Right ventricle myocardium inferior (tissue), 1 donor: ENCODE measurements at regions not wholly inside any gene's neighbourhood (a gene's known extent, or its start where the extent isn't known, plus 50 kb on each side); places are given as distances from the start of the nearest gene placed in this dataset.
"Not testable (repeated sequence)": the region's sequence is repeated elsewhere in the genome, so short reads cannot be mapped to it uniquely, and the experiment has no call there.

Experiments used
- ATAC-seq: fragments of 200-7000 bp; cut with Tn5 transposase; one replicate; pipeline ENCODE4 v1.9.1; 2020; ENCODE audit warnings: mild to moderate bottlenecking, moderate library complexity
- DNase-seq: peaks from one replicate; pipeline ENCODE4 v3.0.0; 2021; ENCODE audit errors: missing footprints
- intact Hi-C: fragments of 100-400 bp; cut with DNase I; formaldehyde crosslinking; loops from one replicate; pipeline ENCODE4 v1.11.0; 2022
- donor health status: DM: no; HTN: yes; CAD: no; lungs with severe emphysema.

DNA sequence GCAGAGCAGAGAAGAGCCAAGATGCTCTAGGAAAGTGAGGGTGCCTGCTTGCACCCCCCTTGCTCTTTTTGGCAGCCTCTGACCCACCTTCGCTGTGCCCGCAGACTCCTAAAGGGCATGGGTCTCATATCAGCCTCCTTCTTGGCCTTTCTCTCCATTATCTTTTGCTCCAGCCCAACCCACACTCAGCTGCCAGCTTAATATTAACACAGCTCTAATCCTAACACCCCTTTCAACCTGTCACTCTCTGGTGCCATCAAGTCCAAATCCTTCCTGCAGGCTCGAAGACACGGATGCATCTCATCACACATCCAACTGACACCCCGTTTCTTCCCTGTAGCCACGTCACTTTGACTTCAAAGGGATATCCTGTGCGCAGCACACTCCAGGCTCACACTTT, 171.6 kb upstream of the AUTS2 start:
- DNase-seq (no peak), ATAC-seq (no peak)
- intact Hi-C loops, result no loop called here

GRCh38 chr7:69428089-69428488, 170.2 kb upstream of the AUTS2 start:
- intact Hi-C loops, result no loop called here

GRCh38 chr7:69429911-69430383, 168.3 kb upstream of the AUTS2 start:
- peak; percentile 83 for ATAC-seq
- intact Hi-C loops, result no loop called here
- peak; percentile 84 for DNase-seq

More at GRCh38 chr7:69428089-69428488, 170.2 kb upstream of the AUTS2 start:
- no peak for ATAC-seq
- DNase-seq, result no peak

DNA sequence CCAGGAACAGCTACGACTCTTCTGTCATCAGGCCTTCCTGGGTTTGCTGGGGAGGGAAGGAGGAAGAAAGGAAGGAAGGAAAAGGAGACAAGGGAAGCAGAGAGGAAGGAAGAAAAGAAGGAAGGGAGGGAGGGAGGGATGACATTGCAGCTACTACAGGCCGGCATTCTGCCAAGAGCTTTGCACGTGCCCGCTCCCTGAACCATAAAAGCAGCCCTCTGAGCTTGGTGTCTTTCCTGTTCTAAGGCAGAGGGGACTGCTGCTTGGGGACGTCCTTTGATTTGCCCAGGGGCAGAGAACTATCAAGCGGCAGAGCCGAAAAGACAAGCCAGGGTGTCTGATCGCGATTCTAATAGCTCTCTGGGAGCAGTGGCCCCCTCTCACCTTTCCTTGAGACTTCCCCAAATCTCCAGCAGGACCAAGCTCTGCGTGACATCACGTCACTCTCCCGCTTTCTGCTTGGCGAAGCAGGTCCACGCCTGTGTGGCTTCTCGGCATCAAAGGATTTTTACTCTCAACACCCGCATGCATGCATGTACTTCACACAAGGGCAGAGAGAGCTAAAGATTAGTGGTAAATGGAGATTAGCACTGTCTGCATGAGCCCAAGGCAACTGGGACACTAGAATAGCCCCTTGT, 167.8 kb upstream of the AUTS2 start:
- ATAC-seq (peak; percentile 49), DNase-seq (peak; percentile 70)
- intact Hi-C loops, result no loop called here

DNA sequence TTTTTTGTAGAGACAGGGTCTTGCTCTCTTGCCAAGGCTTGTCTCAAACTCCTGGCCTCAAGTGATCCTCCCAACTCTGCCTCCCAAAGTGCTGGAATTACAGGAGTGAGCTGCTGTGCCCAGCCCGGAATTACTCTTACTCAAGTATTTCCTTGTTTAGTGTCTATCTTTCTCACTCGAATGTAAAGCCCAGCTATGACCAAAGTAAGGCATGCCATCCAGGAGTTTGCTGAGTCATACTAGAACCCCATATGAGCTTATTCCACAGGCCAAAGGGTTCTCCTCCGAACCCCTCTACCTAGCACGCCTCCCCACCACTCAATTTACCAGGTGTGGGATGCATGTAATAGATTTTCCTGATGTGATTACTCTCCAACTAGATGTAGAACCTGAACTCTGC, 166.6 kb upstream of the AUTS2 start:
- no peak for ATAC-seq
- intact Hi-C loops, result no loop called here
- DNase-seq, result no peak

GRCh38 chr7:69432276-69432675, 166.0 kb upstream of the AUTS2 start:
- DNase-seq, ATAC-seq, intact Hi-C loops: not testable (repeated sequence)

DNA sequence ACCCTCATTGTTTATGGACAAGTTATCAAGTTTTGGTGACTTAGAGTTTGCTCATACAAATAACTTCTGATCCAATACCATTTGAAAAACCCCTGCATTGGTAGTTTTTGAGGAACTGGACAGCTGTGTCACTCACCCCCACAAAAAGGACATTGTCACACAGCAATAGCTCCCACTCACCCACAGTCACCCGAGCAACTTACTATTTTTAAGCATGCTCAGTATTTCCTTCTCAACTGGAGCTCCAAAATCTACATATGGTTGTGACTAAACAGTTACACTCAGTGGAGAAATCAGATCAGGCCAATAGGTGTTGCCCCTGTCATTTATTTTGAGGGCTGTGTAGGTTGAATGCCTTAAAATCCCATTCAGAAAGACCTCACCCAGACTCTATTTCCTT, 165.2 kb upstream of the AUTS2 start:
- intact Hi-C loops, result no loop called here
- ATAC-seq (no peak), DNase-seq (no peak)

GRCh38 chr7:69434398-69434815, 163.9 kb upstream of the AUTS2 start:
- intact Hi-C loops, result no loop called here
- DNase-seq (no peak), ATAC-seq (no peak)

DNA sequence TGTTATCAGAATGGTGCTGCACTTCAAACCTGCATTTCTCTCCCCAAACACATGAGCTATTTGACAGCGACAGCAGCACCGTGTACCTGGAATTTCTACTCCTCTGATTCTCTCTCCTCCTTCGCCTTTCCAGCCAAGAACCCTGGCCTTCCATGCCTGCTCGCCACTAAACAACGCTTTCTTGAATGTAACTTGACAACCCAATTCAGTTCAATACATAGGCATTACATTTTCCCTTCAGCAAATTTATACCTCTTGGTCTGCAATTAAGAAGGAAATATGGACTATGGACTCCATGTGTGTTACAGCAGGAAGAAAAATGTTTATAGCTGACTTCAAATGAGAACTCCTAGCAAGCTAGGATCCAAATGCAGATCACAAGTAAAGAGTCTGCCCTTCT, 162.6 kb upstream of the AUTS2 start:
- DNase-seq (no peak), ATAC-seq (no peak)
- intact Hi-C loops, result no loop called here

DNA sequence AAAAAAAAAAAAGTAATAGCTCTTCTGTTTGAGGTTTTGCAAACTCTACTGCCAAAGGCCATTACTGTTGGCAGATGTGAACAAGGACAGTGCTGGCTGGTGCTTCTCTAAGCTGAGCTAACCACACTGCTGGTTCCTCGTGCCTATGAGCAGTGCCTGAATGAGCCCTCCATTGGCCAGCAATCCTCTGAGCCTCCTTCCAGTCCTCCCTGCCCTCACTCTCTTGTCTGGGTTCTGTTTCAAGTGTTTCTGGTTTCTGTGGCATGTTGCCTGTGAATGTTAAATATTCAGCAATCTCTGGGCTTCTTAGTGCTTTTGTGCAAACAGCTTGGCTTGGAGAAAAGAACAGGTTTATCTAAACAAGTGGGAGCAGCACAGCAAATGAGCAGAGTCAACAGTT, 161.3 kb upstream of the AUTS2 start:
- no peak for DNase-seq
- no peak for ATAC-seq
- intact Hi-C loops, result no loop called here

DNA sequence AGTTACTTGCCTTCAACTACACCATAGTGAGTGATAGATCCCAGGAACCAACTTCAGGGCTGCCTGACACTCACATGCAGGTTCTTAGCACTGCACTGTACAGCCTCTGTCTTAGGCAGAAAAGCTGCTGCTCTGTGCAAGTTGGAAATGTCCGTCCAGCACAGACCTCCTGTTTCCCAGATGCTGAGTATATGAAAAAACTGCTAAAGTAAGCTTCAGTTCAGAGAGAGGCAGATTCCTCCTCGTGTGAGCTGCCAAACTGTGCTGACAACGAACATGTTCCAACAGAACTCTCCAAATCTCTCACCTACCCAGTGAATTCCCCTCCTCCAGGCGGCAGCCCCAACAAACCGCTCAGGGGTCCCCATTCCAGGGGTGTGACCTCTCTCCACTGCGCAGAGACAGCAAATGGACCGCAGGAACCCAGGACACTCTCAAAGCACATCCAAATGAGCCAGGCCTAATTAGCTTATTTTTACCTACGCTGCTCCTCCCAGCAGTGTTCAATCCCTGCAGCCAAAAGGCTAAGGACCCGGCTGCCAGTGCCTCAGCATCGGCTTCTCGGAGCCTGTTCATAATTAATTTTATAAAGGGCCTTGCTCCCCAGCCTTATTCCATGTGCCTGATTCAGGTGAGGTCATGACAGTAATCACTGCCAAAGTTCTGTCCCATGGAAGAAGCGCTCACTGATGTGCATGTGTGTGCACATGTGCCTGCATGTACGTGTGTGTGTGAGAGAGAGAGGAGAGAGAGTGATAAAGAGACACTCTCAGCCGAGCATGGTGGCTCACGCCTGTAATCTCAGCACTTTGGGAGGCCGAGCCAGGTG, 159.5 kb upstream of the AUTS2 start:
- DNase-seq, result no peak
- intact Hi-C loops, result no loop called here

DNA sequence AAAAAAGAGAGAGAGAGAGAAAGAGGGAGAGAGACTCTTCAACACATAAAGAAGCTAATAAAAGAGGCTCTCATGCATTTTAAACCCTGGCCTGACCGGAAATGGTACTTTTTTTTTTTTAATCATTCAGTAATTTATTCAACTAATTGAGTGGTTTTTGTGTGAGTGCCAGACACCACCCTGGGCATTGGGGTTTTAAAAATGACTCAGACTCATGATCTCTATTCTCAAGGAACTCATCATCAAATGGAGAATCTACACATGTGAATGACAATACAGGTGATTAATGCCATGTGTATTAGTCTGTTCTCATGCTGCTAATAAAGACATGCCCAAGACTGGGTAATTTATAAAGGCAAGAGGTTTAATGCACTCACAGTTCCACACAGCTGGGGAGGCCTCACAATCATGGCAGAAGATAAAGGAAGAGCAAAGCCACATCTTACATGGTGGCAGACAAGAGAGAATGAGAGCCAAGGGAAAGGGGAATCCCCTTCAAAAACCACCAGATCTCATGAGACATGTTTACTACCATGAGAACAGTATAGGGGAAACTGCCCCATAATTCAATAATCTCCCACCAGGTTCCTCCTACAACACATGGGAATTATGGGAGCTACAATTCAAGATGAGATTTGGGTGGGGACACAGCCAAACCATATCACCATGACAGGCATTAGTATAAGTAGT, 158.5 kb upstream of the AUTS2 start:
- ATAC-seq (no peak), DNase-seq (no peak)
- intact Hi-C loops, result no loop called here

More for the DNA sequence above, 159.5 kb upstream of the AUTS2 start:
- peak; percentile 57 for ATAC-seq

GRCh38 chr7:69440976-69441375, 157.3 kb upstream of the AUTS2 start:
- DNase-seq (no peak), ATAC-seq (no peak)
- intact Hi-C loops, result no loop called here

- DNase-seq (no peak), ATAC-seq (no peak)
- intact Hi-C loops, result no loop called here
Measured at GRCh38 chr7:69443136-69443535, 155.1 kb upstream of the AUTS2 start.

- intact Hi-C loops, result no loop called here
- ATAC-seq (peak; percentile 20), DNase-seq (no peak)
Measured at GRCh38 chr7:69445541-69445940, 152.7 kb upstream of the AUTS2 start.

DNA sequence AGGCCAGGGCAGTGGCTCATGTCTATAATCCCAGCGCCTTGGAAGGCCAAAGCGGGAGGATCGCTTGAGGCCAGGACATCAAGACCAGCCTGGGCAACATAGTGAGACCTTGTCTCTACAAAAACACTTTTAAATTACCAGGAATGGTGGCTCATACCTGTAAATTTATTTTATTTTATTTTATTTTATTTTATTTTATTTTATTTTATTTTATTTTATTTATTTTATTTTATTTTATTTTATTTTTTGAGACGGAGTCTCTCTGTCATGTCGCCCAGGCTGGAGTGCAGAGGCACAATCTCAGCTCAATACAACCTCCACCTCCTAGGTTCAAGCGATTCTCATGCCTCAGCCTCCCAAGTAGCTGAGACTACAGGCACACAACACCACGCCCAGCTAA, 152.1 kb upstream of the AUTS2 start:
- intact Hi-C loops, DNase-seq, ATAC-seq: not testable (repeated sequence)

DNA sequence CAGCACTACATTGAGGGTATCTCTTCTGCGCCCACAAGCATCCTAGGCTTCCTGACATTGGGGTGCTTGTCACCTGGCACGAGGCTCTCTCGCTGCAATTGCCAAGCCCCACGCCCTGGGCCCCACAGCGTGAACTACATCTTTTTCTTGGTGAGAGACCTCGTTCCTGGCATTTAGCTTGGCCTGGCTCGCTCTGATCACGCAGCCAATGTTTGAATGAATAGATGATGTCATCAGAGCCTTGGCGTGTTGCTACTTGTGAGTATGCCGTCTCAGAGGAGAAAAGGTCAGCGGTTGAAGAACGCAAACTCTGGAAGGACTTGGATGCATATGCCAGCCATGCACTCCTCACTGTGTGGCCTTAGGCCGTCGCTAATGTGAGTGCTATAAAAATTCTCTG, 150.2 kb upstream of the AUTS2 start:
- intact Hi-C loops, result no loop called here
- DNase-seq, result no peak
- peak; percentile 64 for ATAC-seq

GRCh38 chr7:69450456-69450855, 147.8 kb upstream of the AUTS2 start:
- intact Hi-C loops, result no loop called here
- no peak for ATAC-seq

GRCh38 chr7:69451715-69452114, 146.6 kb upstream of the AUTS2 start:
- no peak for DNase-seq
- ATAC-seq, result no peak
- intact Hi-C loops, result no loop called here

More at GRCh38 chr7:69450456-69450855, 147.8 kb upstream of the AUTS2 start:
- DNase-seq, result no peak

DNA sequence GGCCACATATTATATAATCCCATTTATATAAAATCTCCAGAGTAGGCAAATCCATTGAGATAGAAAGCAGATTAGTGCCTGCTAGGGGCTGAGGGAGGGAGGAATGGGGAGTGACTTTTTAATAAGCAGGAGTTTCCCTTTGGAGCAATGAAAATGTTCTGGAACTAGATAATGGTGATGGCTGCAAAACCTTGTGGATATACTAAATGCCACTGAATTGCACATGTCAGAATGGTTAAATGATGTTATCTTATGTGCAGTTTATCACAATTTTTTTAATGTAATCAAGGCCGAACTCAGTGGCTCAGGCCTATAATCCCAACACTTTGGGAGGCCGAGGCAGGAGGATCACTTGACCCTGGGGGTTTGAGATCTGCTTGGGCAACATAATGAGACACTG, 145.5 kb upstream of the AUTS2 start:
- DNase-seq, result no peak

More for the DNA sequence above, 145.5 kb upstream of the AUTS2 start:
- no peak for ATAC-seq
- intact Hi-C loops, result no loop called here
